ENCODE measurements at regions not wholly inside any gene's neighbourhood (a gene's known extent, or its start where the extent isn't known, plus 50 kb on each side); places are given as distances from the start of the nearest gene placed in this dataset.

- 72 to 85% (median 73%) methylated on average over 4 of the region's 4 CpGs for WGBS, 5 donors
- TF ChIP-seq POLR2A (IDR thresholded peaks at IDR 0.05) (no peak), POLR2AphosphoS5 (IDR thresholded peaks at IDR 0.05) (no peak), CTCF (IDR thresholded peaks at IDR 0.05) (no peak), EP300 (IDR thresholded peaks at IDR 0.05) (no peak)
- H3K27me3 ChIP-seq: no peaks in the 10 kb centered on the region
- H3K27ac ChIP-seq: no peak overlapping the region
- no peaks in the 10 kb centered on the region for H3K9me3 ChIP-seq
- H3K36me3 ChIP-seq: no peaks in the 10 kb centered on the region
- no peak for DNase-seq
- peaks cover 0 to 18% (median 3%) of the 10 kb centered on the region in 4 donors for H3K4me1 ChIP-seq
- intact Hi-C loops (cut with DNase I; ENCODE audit: low total_unique reads): no loop called here
- no peak overlapping the region for H3K4me3 ChIP-seq
These were observed 84.2 kb upstream of the ERCC6L2 start for GRCh38 chr9:95791286-95791685.

GRCh38 chr9:95788521-95788991 lies 86.9 kb upstream of the ERCC6L2 start:
- H3K4me3 ChIP-seq: no peak overlapping the region
- TF ChIP-seq CTCF (IDR thresholded peaks at IDR 0.05): no peak
- TF ChIP-seq POLR2A (IDR thresholded peaks at IDR 0.05): no peak
- no peak for TF ChIP-seq POLR2AphosphoS5 (IDR thresholded peaks at IDR 0.05)
- no peak for TF ChIP-seq EP300 (IDR thresholded peaks at IDR 0.05)
- no peak overlapping the region for H3K27ac ChIP-seq
- H3K4me1 ChIP-seq: peaks cover 0 to 8% (median under 1%) of the 10 kb centered on the region in 4 donors
- no peaks in the 10 kb centered on the region for H3K9me3 ChIP-seq
- H3K27me3 ChIP-seq: no peaks in the 10 kb centered on the region
- WGBS, 5 donors: 61 to 81% (median 75%) methylated on average over 6 of the region's 6 CpGs
- no peak for DNase-seq
- intact Hi-C loops (cut with DNase I; ENCODE audit: low total_unique reads): no loop called here
- H3K36me3 ChIP-seq: no peaks in the 10 kb centered on the region

GRCh38 chr9:95788021-95788420 lies 87.5 kb upstream of the ERCC6L2 start:
- no peak for DNase-seq
- intact Hi-C loops (cut with DNase I; ENCODE audit: low total_unique reads): no loop called here
- WGBS, 5 donors: 63 to 68% (median 64%) methylated on average over 7 of the region's 7 CpGs
- Histone ChIP-seq H3K36me3 (no peaks in the 10 kb centered on the region), H3K4me1 (peaks cover 0 to 6% (median 0%) of the 10 kb centered on the region in 4 donors), H3K4me3 (no peak overlapping the region), H3K27me3 (no peaks in the 10 kb centered on the region), H3K9me3 (no peaks in the 10 kb centered on the region), H3K27ac (no peak overlapping the region)
- TF ChIP-seq POLR2A (IDR thresholded peaks at IDR 0.05): no peak
- no peak for TF ChIP-seq EP300 (IDR thresholded peaks at IDR 0.05)
- TF ChIP-seq CTCF (IDR thresholded peaks at IDR 0.05): no peak
- TF ChIP-seq POLR2AphosphoS5 (IDR thresholded peaks at IDR 0.05): no peak

- 83 to 93% (median 87%) methylated on average over 3 of the region's 3 CpGs for WGBS, 5 donors
- Histone ChIP-seq H3K27me3 (no peaks in the 10 kb centered on the region), H3K36me3 (no peaks in the 10 kb centered on the region), H3K9me3 (no peaks in the 10 kb centered on the region), H3K4me3 (no peak overlapping the region), H3K4me1 (peaks cover 0 to 6% (median 0%) of the 10 kb centered on the region in 4 donors), H3K27ac (no peak overlapping the region)
- TF ChIP-seq POLR2AphosphoS5 (IDR thresholded peaks at IDR 0.05) (no peak), CTCF (IDR thresholded peaks at IDR 0.05) (no peak), EP300 (IDR thresholded peaks at IDR 0.05) (no peak), POLR2A (IDR thresholded peaks at IDR 0.05) (no peak)
- DNase-seq: no peak
- intact Hi-C loops (cut with DNase I; ENCODE audit: low total_unique reads): no loop called here
These were observed 90.3 kb upstream of the ERCC6L2 start for GRCh38 chr9:95785209-95785608.
